GM10248 (cell line): ENCODE measurements at regions not wholly inside any gene's neighbourhood (a gene's known extent, or its start where the extent isn't known, plus 50 kb on each side); places are given as distances from the start of the nearest gene placed in this dataset.

Source experiments
- CTCF ChIA-PET: fragments of 300-600 bp; sonication (Branson Sonifier 250); formaldehyde crosslinking; extraction: SDS; loops from one replicate; lab custom pipeline; 2021; ENCODE audit warnings: antibody characterized with exemption; lab: Yijun Ruan, JAX
- POLR2A ChIA-PET: fragments of 350-650 bp; sonication (Branson Sonifier 250); formaldehyde crosslinking; extraction: SDS; loops from one replicate; lab custom pipeline; 2020; ENCODE audit warnings: antibody characterized with exemption; lab: Yijun Ruan, JAX
- DNase-seq: peaks from one replicate; pipeline ENCODE4 v3.0.0; 2012; ENCODE audit errors: extremely low spot score
- CTCF ChIP-seq: IDR thresholded peaks from 2 replicates; pipeline ENCODE4 v1.5.1; 2012; ENCODE audit warnings: mild to moderate bottlenecking, low read depth; ENCODE audit errors: extremely low read depth, missing control alignments, control extremely low read depth

- TF ChIP-seq CTCF, result no peak
- no peak for DNase-seq
- ChIA-PET CTCF (interaction anchor here (1.3 kb wide), 1 partner anchor 9 kb away, joined by 3 read pairs; no protein-coding TSS in a partner anchor), POLR2A (no interaction called here)
Measured at GRCh38 chr14:42378880-42379279, 772.2 kb downstream of the LRFN5 start.

- no peak for TF ChIP-seq CTCF
- POLR2A ChIA-PET, result no interaction called here
- DNase-seq, result no peak
- CTCF ChIA-PET, result interaction anchor here (1.3 kb wide), 1 partner anchor 8 kb away, joined by 3 read pairs; no protein-coding TSS in a partner anchor
Measured at GRCh38 chr14:42378274-42378673, 771.6 kb downstream of the LRFN5 start.

GRCh38 chr14:42374332-42374731 is 767.7 kb downstream of the LRFN5 start:
- DNase-seq, result no peak
- POLR2A ChIA-PET, result no interaction called here
- no peak for TF ChIP-seq CTCF
- CTCF ChIA-PET, result interaction anchor here (1.8 kb wide), 1 partner anchor 17 kb away, joined by 4 read pairs; no protein-coding TSS in a partner anchor

GRCh38 chr14:42370056-42370455 is 763.4 kb downstream of the LRFN5 start:
- ChIA-PET CTCF (interaction anchor here (1.2 kb wide), 1 partner anchor 9 kb away, joined by 3 read pairs; no protein-coding TSS in a partner anchor), POLR2A (no interaction called here)
- TF ChIP-seq CTCF, result no peak
- DNase-seq, result no peak

GRCh38 chr14:42368234-42368633 is 761.6 kb downstream of the LRFN5 start:
- DNase-seq, result no peak
- TF ChIP-seq CTCF, result no peak
- ChIA-PET POLR2A (no interaction called here), CTCF (no interaction called here)

- DNase-seq, result no peak
- CTCF ChIA-PET, result interaction anchor here (0.6 kb wide), 1 partner anchor 12 kb away, joined by 3 read pairs; no protein-coding TSS in a partner anchor
- POLR2A ChIA-PET, result no interaction called here
- TF ChIP-seq CTCF, result no peak
Measured at GRCh38 chr14:42353315-42353714, 746.6 kb downstream of the LRFN5 start.
